Type B pancreatic cell (in vitro differentiated cells): ENCODE measurements at regions not wholly inside any gene's neighbourhood (a gene's known extent, or its start where the extent isn't known, plus 50 kb on each side); places are given as distances from the start of the nearest gene placed in this dataset.

Experiments
- DNase-seq: peaks from one replicate; pipeline ENCODE4 v3.0.0; 2021; ENCODE audit warnings: mixed read lengths; ENCODE audit not compliant: unreplicated experiment; ENCODE audit errors: extremely low spot score
- H3K27ac Mint-ChIP-seq: 2 replicates; pipeline ENCODE4 v1.8.0; 2021; ENCODE audit warnings: mild to moderate bottlenecking, mixed read lengths
- H3K27me3 Mint-ChIP-seq: 2 replicates; pipeline ENCODE4 v1.8.0; 2021; ENCODE audit warnings: mixed read lengths
- H3K36me3 Mint-ChIP-seq: 2 replicates; pipeline ENCODE4 v1.8.0; 2021; ENCODE audit warnings: mixed read lengths
- H3K4me1 Mint-ChIP-seq: one replicate; pipeline ENCODE4 v1.8.0; 2021; ENCODE audit warnings: mixed read lengths; ENCODE audit not compliant: unreplicated experiment
- H3K4me3 Mint-ChIP-seq: 2 replicates; pipeline ENCODE4 v1.8.0; 2021; ENCODE audit warnings: mild to moderate bottlenecking, mixed read lengths
- H3K9me3 Mint-ChIP-seq: 2 replicates; pipeline ENCODE4 v1.8.0; 2021; ENCODE audit warnings: mixed read lengths
- CTCF ChIP-seq: fragments of 200-600 bp; sonication (generic); conservative IDR thresholded peaks from 2 replicates; pipeline ENCODE4 v1.5.0; 2021; ENCODE audit warnings: antibody characterized with exemption, mild to moderate bottlenecking

- H3K4me3 Mint-ChIP-seq: no peak overlapping the region
- H3K4me1 Mint-ChIP-seq: no peaks in the 10 kb centered on the region
- H3K27ac Mint-ChIP-seq: no peak overlapping the region
- no peak for TF ChIP-seq CTCF
- H3K27me3 Mint-ChIP-seq: no peaks in the 10 kb centered on the region
- DNase-seq: no peak
- no peaks in the 10 kb centered on the region for H3K36me3 Mint-ChIP-seq
- H3K9me3 Mint-ChIP-seq: no peaks in the 10 kb centered on the region
These were observed 378.9 kb downstream of the GRB14 start for GRCh38 chr2:164242409-164242808.

- no peak for DNase-seq
- H3K9me3 Mint-ChIP-seq: no peaks in the 10 kb centered on the region
- no peaks in the 10 kb centered on the region for H3K36me3 Mint-ChIP-seq
- no peaks in the 10 kb centered on the region for H3K27me3 Mint-ChIP-seq
- H3K4me3 Mint-ChIP-seq: no peak overlapping the region
- TF ChIP-seq CTCF: no peak
- no peak overlapping the region for H3K27ac Mint-ChIP-seq
- H3K4me1 Mint-ChIP-seq: no peaks in the 10 kb centered on the region
These were observed 387.2 kb downstream of the GRB14 start for GRCh38 chr2:164234074-164234473.

GRCh38 chr2:164224007-164224406, 397.3 kb downstream of the GRB14 start:
- no peaks in the 10 kb centered on the region for H3K4me1 Mint-ChIP-seq
- H3K27ac Mint-ChIP-seq: no peak overlapping the region
- no peak overlapping the region for H3K4me3 Mint-ChIP-seq
- no peaks in the 10 kb centered on the region for H3K9me3 Mint-ChIP-seq
- no peaks in the 10 kb centered on the region for H3K27me3 Mint-ChIP-seq
- no peak for DNase-seq
- no peak for TF ChIP-seq CTCF
- no peaks in the 10 kb centered on the region for H3K36me3 Mint-ChIP-seq

- Mint-ChIP-seq H3K9me3 (no peaks in the 10 kb centered on the region), H3K4me3 (no peak overlapping the region), H3K27me3 (no peaks in the 10 kb centered on the region), H3K36me3 (no peaks in the 10 kb centered on the region), H3K4me1 (no peaks in the 10 kb centered on the region), H3K27ac (no peak overlapping the region)
- DNase-seq: no peak
- no peak for TF ChIP-seq CTCF
These were observed 399.8 kb downstream of the GRB14 start for GRCh38 chr2:164221473-164221872.

- Mint-ChIP-seq H3K27me3 (no peaks in the 10 kb centered on the region), H3K9me3 (no peaks in the 10 kb centered on the region), H3K4me3 (no peak overlapping the region), H3K36me3 (no peaks in the 10 kb centered on the region), H3K4me1 (no peaks in the 10 kb centered on the region), H3K27ac (no peak overlapping the region)
- DNase-seq: no peak
- no peak for TF ChIP-seq CTCF
These were observed 401.0 kb downstream of the GRB14 start for GRCh38 chr2:164220265-164220664.

- no peak for DNase-seq
- Mint-ChIP-seq H3K4me3 (no peak overlapping the region), H3K9me3 (no peaks in the 10 kb centered on the region), H3K4me1 (no peaks in the 10 kb centered on the region), H3K27ac (no peak overlapping the region), H3K36me3 (no peaks in the 10 kb centered on the region), H3K27me3 (no peaks in the 10 kb centered on the region)
- TF ChIP-seq CTCF: no peak
These were observed 407.4 kb downstream of the GRB14 start for GRCh38 chr2:164213916-164214315.
